ENCODE measurements at regions not wholly inside any gene's neighbourhood (a gene's known extent, or its start where the extent isn't known, plus 50 kb on each side); places are given as distances from the start of the nearest gene placed in this dataset.
"Not testable (repeated sequence)": the region's sequence is repeated elsewhere in the genome, so short reads cannot be mapped to it uniquely, and the experiment has no call there.

- no peak for DNase-seq
Measured at GRCh38 chr11:106276859-106277436, 199.5 kb downstream of the AASDHPPT start.

- DNase-seq, result no peak
Measured at GRCh38 chr11:106277484-106277883, 200.0 kb downstream of the AASDHPPT start.

- no peak for DNase-seq
Measured at GRCh38 chr11:106278391-106278790, 200.9 kb downstream of the AASDHPPT start.

- DNase-seq, result no peak
Measured at GRCh38 chr11:106280036-106280435, 202.6 kb downstream of the AASDHPPT start.

GRCh38 chr11:106281455-106282173, 204.2 kb downstream of the AASDHPPT start:
- no peak for DNase-seq

- DNase-seq, result no peak
Measured at GRCh38 chr11:106286881-106287504, 209.5 kb downstream of the AASDHPPT start.

- DNase-seq, result no peak
Measured at GRCh38 chr11:106288057-106288456, 210.6 kb downstream of the AASDHPPT start.

- DNase-seq, result no peak
Measured at GRCh38 chr11:106288822-106289387, 211.4 kb downstream of the AASDHPPT start.

- DNase-seq, result no peak
Measured at GRCh38 chr11:106292526-106292925, 215.1 kb downstream of the AASDHPPT start.

GRCh38 chr11:106295974-106296373, 218.5 kb downstream of the AASDHPPT start:
- no peak for DNase-seq

- DNase-seq, result no peak
Measured at GRCh38 chr11:106302416-106302815, 225.0 kb downstream of the AASDHPPT start.

- no peak for DNase-seq
Measured at GRCh38 chr11:106304274-106304673, 226.8 kb downstream of the AASDHPPT start.

- DNase-seq, result no peak
Measured at GRCh38 chr11:106305458-106305857, 228.0 kb downstream of the AASDHPPT start.

- peak in 1 of 56 donors; percentile 12 for DNase-seq
Measured at GRCh38 chr11:106306942-106307341, 229.5 kb downstream of the AASDHPPT start.

GRCh38 chr11:106309070-106309684, 231.7 kb downstream of the AASDHPPT start:
- no peak for DNase-seq

GRCh38 chr11:106311531-106312230, 234.2 kb downstream of the AASDHPPT start:
- no peak for DNase-seq

- DNase-seq, result not testable (repeated sequence)
Measured at GRCh38 chr11:106317208-106317773, 239.8 kb downstream of the AASDHPPT start.

GRCh38 chr11:106321601-106322000, 244.1 kb downstream of the AASDHPPT start:
- DNase-seq, result no peak

- no peak for DNase-seq
Measured at GRCh38 chr11:106322106-106322505, 244.6 kb downstream of the AASDHPPT start.

- peak in 1 of 56 donors; percentile 6 for DNase-seq
Measured at GRCh38 chr11:106326087-106326486, 248.6 kb downstream of the AASDHPPT start.

GRCh38 chr11:106327134-106327533, 249.7 kb downstream of the AASDHPPT start:
- DNase-seq, result no peak

All from amygdala (tissue), 56 donors.